Mammary epithelial cell (primary cell): ENCODE measurements at regions not wholly inside any gene's neighbourhood (a gene's known extent, or its start where the extent isn't known, plus 50 kb on each side); places are given as distances from the start of the nearest gene placed in this dataset.

Experiments
- CTCF ChIP-seq, 2 donors: IDR thresholded peaks in 1 of 2; conservative IDR thresholded peaks in 1 of 2; 2 replicates each; pipeline ENCODE4 v1.5.1; 2011 to 2012; ENCODE audit warnings: inconsistent platforms in 2 of 2, low read length in 2 of 2, mild to moderate bottlenecking in 2 of 2, control low read depth in 1 of 2, low read depth in 1 of 2; ENCODE audit not compliant: insufficient read depth in 1 of 2; ENCODE audit errors: extremely low read depth in 1 of 2
- EZH2 ChIP-seq: IDR thresholded peaks from 2 replicates; pipeline ENCODE4 v1.6.1; 2012; ENCODE audit warnings: low read length, inconsistent platforms, borderline replicate concordance

- TF ChIP-seq CTCF (conservative IDR thresholded peaks at IDR 0.05 in 1 of 2, IDR thresholded peaks at IDR 0.05 in 1 of 2; ENCODE audit: extremely low read depth in 1 of 2, insufficient read depth in 1 of 2, low read depth in 1 of 2, low read length in 2 of 2) (no peak), EZH2 (no peak)
These were observed 655.4 kb upstream of the B3GALT2 start for GRCh38 chr1:193841857-193842256.
